Sigmoid colon (tissue), 4 donors: ENCODE measurements at regions not wholly inside any gene's neighbourhood (a gene's known extent, or its start where the extent isn't known, plus 50 kb on each side); places are given as distances from the start of the nearest gene placed in this dataset.

Experiments
- EP300 ChIP-seq, 4 donors: sonication (generic); formaldehyde crosslinking; IDR thresholded peaks; one replicate each; pipeline ENCODE4 v1.6.1; 2017; ENCODE audit warnings: antibody characterized with exemption in 4 of 4
- POLR2A ChIP-seq, 2 donors: fragments of 450-650 bp; IDR thresholded peaks; one replicate each; pipeline ENCODE4 v1.6.1; 2016; ENCODE audit warnings: antibody characterized with exemption in 2 of 2, mild to moderate bottlenecking in 2 of 2, moderate library complexity in 2 of 2
- POLR2AphosphoS5 ChIP-seq, 4 donors: sonication (generic); formaldehyde crosslinking; IDR thresholded peaks; one replicate each; pipeline ENCODE4 v1.6.1; 2017; ENCODE audit warnings: antibody characterized with exemption in 4 of 4
- TF ChIP-seq, protein P1 (sequence below), 4 experiments: fragments of 450-650 bp in 3 of 4; fragments of 200-600 bp in 1 of 4; IDR thresholded peaks; one replicate each; pipeline ENCODE4 v1.5.1; 2016 to 2019; ENCODE audit warnings: antibody characterized with exemption in 4 of 4, mild to moderate bottlenecking in 3 of 4, moderate library complexity in 2 of 4

DNA sequence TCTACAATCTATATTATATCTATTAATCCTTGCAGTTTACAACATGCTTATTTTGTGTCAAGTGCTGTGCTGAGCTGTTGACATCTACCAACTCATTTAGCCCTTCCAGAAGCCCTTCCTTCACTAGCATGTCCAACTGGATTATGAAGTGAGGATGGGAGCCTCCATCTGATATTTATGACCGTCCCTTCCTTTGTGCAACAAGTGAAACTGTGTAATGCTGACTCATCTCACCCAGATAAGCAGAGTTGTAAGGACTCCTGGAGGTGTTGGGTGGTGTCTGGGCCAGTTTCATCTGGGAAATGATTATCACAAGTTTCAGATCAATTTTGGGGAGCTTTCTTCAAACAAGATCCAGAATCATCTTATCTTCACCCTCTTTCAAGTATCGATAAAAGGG is 156.6 kb upstream of the ETAA1 start:
- TF ChIP-seq, protein P1, sequence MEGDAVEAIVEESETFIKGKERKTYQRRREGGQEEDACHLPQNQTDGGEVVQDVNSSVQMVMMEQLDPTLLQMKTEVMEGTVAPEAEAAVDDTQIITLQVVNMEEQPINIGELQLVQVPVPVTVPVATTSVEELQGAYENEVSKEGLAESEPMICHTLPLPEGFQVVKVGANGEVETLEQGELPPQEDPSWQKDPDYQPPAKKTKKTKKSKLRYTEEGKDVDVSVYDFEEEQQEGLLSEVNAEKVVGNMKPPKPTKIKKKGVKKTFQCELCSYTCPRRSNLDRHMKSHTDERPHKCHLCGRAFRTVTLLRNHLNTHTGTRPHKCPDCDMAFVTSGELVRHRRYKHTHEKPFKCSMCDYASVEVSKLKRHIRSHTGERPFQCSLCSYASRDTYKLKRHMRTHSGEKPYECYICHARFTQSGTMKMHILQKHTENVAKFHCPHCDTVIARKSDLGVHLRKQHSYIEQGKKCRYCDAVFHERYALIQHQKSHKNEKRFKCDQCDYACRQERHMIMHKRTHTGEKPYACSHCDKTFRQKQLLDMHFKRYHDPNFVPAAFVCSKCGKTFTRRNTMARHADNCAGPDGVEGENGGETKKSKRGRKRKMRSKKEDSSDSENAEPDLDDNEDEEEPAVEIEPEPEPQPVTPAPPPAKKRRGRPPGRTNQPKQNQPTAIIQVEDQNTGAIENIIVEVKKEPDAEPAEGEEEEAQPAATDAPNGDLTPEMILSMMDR (IDR thresholded peaks at IDR 0.05): no peak
- TF ChIP-seq POLR2A (IDR thresholded peaks at IDR 0.05) (no peak), POLR2AphosphoS5 (IDR thresholded peaks at IDR 0.05) (no peak), EP300 (IDR thresholded peaks at IDR 0.05) (no peak)
